Astrocyte of the cerebellum (primary cell): ENCODE measurements at regions not wholly inside any gene's neighbourhood (a gene's known extent, or its start where the extent isn't known, plus 50 kb on each side); places are given as distances from the start of the nearest gene placed in this dataset.
"Not testable (repeated sequence)": the region's sequence is repeated elsewhere in the genome, so short reads cannot be mapped to it uniquely, and the experiment has no call there.

ENCODE experiments used
- DNase-seq: peaks from one replicate; pipeline ENCODE4 v3.0.0-alpha.2; 2011; ENCODE audit warnings: low read depth
- H3K4me3 ChIP-seq: 2 replicates; pipeline ENCODE4 v1.5.1; 2011; ENCODE audit warnings: mild to moderate bottlenecking, low read depth, low read length, moderate library complexity
- CTCF ChIP-seq: IDR thresholded peaks from 2 replicates; pipeline ENCODE4 v1.5.1; 2012; ENCODE audit warnings: low read length, low read depth, moderate library complexity, mild to moderate bottlenecking; ENCODE audit errors: missing control alignments
- in situ Hi-C: cut with HindIII; loops from 2 replicates; pipeline ENCODE4 v1.10.0; 2017; ENCODE audit warnings: low sequenced_read_pairs

- H3K4me3 ChIP-seq, result no peak overlapping the region
- in situ Hi-C loops, result no loop called here
- peak; percentile 100 for DNase-seq
- TF ChIP-seq CTCF, result no peak
These were observed 83.5 kb upstream of the TNRC6A start for GRCh38 chr16:24645739-24646645.

- in situ Hi-C loops, result no loop called here
- TF ChIP-seq CTCF, result no peak
- DNase-seq, result no peak
- H3K4me3 ChIP-seq, result no peak overlapping the region
These were observed 82.8 kb upstream of the TNRC6A start for GRCh38 chr16:24646646-24646995.

- in situ Hi-C loops, result no loop called here
- H3K4me3 ChIP-seq, result no peak overlapping the region
- no peak for DNase-seq
- TF ChIP-seq CTCF, result no peak
These were observed 77.2 kb upstream of the TNRC6A start for GRCh38 chr16:24652209-24652712.

GRCh38 chr16:24652803-24653202 is 76.6 kb upstream of the TNRC6A start:
- no peak overlapping the region for H3K4me3 ChIP-seq
- no peak for TF ChIP-seq CTCF
- no peak for DNase-seq
- in situ Hi-C loops, result no loop called here

- DNase-seq, result no peak
- in situ Hi-C loops, result no loop called here
- no peak for TF ChIP-seq CTCF
- H3K4me3 ChIP-seq, result no peak overlapping the region
These were observed 75.7 kb upstream of the TNRC6A start for GRCh38 chr16:24653725-24654124.

- DNase-seq, in situ Hi-C loops, H3K4me3 ChIP-seq: not testable (repeated sequence)
These were observed 63.5 kb upstream of the TNRC6A start for GRCh38 chr16:24665942-24666341.

GRCh38 chr16:24667244-24667764 is 62.1 kb upstream of the TNRC6A start:
- TF ChIP-seq CTCF, result no peak
- no peak for DNase-seq
- H3K4me3 ChIP-seq, result no peak overlapping the region
- in situ Hi-C loops, result no loop called here
